NOMO-1 (cell line): ENCODE measurements at regions not wholly inside any gene's neighbourhood (a gene's known extent, or its start where the extent isn't known, plus 50 kb on each side); places are given as distances from the start of the nearest gene placed in this dataset.
"Not testable (repeated sequence)": the region's sequence is repeated elsewhere in the genome, so short reads cannot be mapped to it uniquely, and the experiment has no call there.

Source experiments
- DNase-seq, 2 experiments: peaks; one replicate each; lab custom pipeline; 2025; ENCODE audit not compliant: unreplicated experiment in 2 of 2; lab: John Stamatoyannopoulos, UW

GRCh38 chr4:163273922-163274321 is 58.5 kb downstream of the NPY1R start:
- DNase-seq = no peak

DNA sequence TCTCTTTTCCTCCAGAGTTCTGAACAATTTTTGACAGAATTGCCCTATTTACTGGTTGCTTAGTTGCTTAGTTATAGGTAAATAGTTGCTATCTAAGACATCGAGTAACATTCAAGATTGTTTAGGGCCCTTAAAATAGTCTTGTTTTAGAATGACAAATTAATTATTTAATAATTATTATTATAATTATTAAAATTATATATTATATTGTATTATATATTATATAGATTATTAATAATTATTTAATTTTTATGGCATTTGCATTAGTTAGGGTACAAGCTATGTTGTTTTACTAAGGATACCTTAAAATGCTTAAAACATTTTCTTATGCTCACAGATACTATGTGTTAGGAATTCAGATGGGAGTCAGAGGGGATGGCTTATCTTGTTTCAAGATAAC is 59.2 kb downstream of the NPY1R start:
- DNase-seq = no peak

DNA sequence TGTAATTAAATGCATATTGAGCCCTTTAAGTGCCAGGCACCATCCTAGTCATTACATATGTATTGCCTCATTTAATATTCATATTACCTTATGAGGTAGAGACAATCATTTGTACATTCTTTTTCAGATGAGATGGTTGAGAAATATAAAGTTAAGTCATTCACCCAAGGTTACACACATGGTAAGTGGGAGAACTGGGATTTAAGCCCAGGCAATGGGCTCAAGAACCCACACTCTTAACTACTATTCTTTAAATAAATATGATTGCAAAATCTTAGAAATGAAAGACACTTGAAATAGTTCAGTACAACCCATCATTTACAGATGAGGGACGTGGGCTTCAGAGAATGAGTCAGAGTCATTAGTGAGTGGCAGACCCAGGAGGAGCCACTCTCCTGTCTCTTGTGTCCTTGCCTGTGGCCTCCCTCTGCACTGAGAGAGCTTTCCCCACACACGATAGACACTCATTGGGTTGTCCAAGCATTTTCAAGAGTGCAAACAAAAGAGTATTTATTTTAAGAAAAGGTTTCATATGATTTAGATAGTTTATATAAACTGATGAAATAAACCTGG is 60.8 kb downstream of the NPY1R start:
- no peak for DNase-seq

DNA sequence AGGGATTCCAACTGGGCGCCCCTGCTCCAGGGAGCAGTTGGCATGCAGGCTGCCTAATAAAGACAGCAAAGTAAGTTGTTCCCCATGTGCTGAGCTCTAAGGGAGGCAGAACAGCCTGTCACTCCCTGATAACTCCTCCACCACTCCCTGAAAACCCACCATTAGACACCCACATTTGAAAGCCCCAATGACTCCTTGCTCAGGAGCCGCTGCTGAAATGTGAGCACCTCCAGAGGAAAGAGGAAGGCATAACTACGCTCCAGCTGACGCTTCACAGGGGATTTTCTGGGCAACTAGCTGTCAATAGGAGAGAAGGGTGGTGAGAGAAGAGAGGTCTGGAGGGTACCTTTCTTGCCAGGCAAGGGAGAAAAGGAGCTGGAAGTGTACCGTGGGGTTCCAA is 62.5 kb downstream of the NPY1R start:
- DNase-seq = no peak

DNA sequence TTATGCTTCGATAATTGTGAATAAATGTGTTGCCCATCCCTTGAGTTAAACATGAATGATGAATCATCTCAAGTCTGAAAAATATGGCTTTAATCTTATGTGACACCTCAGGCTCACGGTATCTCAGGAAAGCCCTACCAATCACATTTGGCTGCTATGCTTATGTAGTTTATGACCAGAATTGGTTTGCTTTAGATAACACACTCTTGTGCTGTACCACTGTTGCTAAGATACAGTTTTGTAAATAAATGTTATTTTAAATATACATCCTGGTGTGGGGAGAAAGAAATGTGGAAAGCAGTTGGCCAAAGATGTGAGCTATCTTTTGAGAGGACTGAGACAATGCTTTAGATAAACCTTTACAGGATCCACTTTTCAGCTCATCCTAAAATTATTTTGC is 63.2 kb downstream of the NPY1R start:
- no peak for DNase-seq

GRCh38 chr4:163264934-163265333 is 67.5 kb downstream of the NPY1R start:
- no peak for DNase-seq

GRCh38 chr4:163263606-163264005 is 68.8 kb downstream of the NPY1R start:
- no peak for DNase-seq

DNA sequence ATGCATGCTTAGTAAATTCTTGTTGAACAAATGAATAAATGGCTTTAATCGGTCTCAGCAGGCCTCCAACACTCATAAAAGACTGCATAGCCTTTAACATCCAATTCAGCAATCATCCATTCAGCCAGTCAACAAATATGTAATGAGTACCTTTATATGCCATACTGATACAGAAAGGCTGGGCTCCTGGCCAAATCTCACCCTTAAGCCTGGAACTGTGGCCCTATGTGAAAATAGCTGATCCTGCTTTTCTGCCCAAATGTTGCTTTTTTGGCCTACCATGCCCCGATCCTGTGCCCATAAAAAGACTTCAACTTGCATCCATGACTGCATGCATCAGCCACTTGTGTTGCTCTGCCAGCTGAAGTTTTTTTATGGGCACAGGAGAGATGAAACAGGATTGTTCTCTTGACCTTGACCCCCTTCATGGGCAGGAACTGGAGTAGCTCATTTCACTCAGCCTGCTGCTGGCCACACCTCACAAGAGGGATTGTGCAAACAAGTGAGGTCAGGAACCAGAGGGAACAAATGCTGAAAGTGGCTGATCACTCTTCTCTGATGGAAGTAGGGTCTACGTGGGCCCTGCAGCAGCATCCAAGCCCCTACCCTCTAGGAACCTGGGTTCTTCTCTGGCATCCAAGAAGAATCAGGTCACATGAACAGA is 75.6 kb downstream of the NPY1R start:
- DNase-seq = no peak

DNA sequence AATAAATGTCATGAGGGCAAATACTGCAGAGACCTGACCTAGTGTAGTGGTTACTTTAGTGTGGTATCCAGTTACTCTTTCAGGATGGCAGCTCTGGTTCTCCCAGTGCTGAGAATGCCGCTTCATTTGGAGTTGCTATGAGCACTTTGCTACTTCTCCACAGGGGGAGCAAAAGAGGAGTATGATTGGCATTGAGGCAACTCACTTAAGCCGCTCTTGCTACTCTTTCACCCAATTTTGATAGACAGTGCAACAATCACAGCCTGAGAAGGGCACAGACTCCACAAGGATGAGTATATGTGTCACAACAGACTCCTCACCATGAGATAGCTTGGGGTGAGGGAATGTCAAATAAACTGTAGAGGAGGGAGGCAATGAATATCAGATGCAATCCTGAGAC is 81.2 kb downstream of the NPY1R start:
- DNase-seq = no peak

DNA sequence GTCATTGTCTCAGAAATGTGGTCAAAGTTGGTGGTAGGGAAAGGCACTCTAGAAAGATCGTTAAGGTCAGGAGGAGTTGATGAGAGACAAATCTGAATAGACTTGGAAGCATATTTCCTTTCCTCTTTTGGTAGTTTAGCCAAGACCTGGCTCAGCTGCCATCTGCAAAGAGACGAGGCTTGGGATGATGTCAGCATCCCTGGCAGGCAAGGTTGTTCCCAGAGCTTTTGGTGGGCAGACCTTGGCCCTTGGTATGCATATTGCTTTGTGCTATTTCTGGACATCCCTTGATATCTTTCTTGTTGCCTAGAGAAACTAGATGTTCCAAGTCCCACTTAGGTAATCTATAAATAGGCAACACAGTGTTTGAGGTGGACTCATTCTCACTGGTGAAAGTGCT is 82.4 kb upstream of the NAF1 start:
- no peak for DNase-seq

DNA sequence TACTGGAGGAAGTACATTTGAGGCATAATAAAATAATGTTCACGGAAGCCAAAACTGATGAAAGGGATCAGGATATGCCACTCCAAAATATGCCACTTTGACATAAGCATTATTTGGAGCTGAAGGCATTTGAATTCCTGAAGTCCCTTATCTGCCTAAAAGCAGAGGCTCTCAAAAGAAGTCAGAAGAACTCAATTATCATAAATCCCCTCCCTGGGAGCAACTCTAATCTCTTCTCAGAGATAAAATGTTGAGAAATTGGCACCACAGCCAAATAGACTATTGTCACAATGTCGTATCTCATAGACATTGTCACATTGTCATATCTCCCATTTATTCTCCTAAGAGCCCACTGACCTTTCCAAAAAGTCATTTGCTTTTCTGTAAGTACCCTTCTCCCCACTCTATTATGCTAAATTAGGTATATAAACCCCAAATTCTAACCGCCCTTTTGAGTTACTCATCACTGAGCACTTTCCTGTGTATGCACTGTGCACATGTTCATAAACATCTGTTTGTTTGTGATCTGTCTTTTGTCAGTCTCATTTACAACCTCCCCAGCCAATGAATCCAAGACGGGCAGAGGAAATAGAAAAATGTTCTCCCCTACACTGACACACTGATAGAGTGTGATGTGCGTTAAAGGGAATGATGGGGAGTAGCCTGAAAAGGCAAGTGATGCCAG is 78.5 kb upstream of the NAF1 start:
- no peak for DNase-seq

GRCh38 chr4:163243297-163243981 is 76.7 kb upstream of the NAF1 start:
- DNase-seq = no peak

- no peak for DNase-seq
Observed at GRCh38 chr4:163237856-163238255, 71.2 kb upstream of the NAF1 start.

DNA sequence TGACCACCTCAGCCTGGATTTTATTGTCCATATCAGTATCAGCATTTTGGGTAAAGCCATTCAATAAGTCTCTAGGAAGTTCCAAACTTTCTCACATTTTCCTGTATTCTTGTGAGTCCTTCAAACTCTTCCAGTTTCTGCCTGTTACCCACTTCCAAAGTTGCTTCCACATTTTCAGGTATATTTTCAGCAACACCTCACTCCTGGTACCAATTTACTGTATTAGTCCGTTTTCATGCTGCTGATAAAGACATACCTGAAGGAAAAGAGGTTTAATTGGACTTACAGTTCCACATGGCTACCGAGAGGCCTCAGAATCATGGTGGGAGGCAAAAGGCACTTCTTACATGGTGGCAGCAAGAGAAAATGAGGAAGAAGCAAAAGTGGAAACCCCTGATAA is 69.7 kb upstream of the NAF1 start:
- DNase-seq = not testable (repeated sequence)

- DNase-seq = no peak
Observed at GRCh38 chr4:163233321-163233720, 66.6 kb upstream of the NAF1 start.

DNA sequence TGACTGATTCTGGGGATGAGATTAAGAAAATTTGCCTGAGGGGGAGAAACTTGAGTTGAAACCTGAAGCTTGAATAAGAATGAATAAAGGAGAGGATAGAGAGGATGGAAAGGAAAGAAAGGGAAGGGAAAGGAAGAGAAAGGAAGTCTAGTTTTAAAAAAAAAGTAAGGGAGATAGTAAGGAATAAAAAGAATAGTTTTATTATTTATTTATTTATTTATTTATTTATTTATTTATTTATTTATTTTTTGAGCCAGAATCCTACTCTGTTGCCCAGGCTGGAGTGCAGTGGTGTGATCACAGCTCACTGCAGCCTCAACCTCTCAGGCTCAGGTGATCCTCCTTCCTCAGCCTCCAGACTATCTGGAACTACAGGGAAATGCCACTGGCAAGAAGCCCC is 62.0 kb upstream of the NAF1 start:
- no peak for DNase-seq

- DNase-seq = no peak
Observed at GRCh38 chr4:163221467-163221866, 54.8 kb upstream of the NAF1 start.

- DNase-seq = peak in 1 of 2 experiments; percentile 53
Observed at GRCh38 chr4:163217505-163217904, 50.8 kb upstream of the NAF1 start.
